Left ventricle myocardium inferior (tissue), 1 donor: ENCODE measurements at regions not wholly inside any gene's neighbourhood (a gene's known extent, or its start where the extent isn't known, plus 50 kb on each side); places are given as distances from the start of the nearest gene placed in this dataset.

Experiments used
- DNase-seq: peaks from one replicate; pipeline ENCODE4 v3.0.0-alpha.2; 2020
- H3K27ac ChIP-seq: fragments of 200-600 bp; replicated peaks from 2 replicates; pipeline ENCODE4 v1.8.0; 2021
- H3K27me3 ChIP-seq: fragments of 200-600 bp; 2 replicates; pipeline ENCODE4 v1.8.0; 2021; ENCODE audit warnings: low read depth
- H3K36me3 ChIP-seq: fragments of 200-600 bp; 2 replicates; pipeline ENCODE4 v1.8.0; 2021
- H3K4me1 ChIP-seq: fragments of 200-600 bp; 2 replicates; pipeline ENCODE4 v1.8.0; 2021
- H3K4me3 ChIP-seq: fragments of 200-600 bp; 2 replicates; pipeline ENCODE4 v1.8.0; 2021; ENCODE audit warnings: mild to moderate bottlenecking, moderate library complexity
- H3K9me3 ChIP-seq: fragments of 200-600 bp; replicated peaks from 2 replicates; pipeline ENCODE4 v1.8.0; 2021
- intact Hi-C: fragments of 100-400 bp; cut with micrococcal nuclease; formaldehyde crosslinking; loops from one replicate; pipeline ENCODE4 v1.11.0; 2022
- TF ChIP-seq, protein P1 (sequence below): fragments of 200-600 bp; IDR thresholded peaks from 2 replicates; pipeline ENCODE4 v1.8.0; 2021; ENCODE audit warnings: antibody characterized with exemption, mild to moderate bottlenecking, borderline replicate concordance
- donor health status: DM: no; HTN: yes; CAD: no; lungs with severe emphysema.

DNA sequence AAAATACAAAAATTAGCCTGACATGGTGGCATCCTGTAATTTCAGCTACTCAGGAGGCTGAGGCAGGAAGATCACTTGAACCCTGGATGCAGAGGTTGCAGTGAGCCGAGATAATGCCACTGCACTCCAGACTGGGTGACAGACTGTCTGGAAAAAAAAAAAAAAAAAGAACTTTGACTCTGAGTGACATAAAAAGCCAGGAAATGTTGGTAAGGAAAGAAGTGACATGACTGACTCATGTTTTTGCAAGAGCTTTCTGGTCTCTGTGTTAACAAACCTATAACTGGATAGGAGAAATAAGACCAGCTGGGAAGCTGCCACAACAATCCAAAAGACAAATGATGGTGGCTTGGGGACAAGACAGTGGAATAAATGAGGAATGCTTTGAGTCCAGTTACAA lies 272.1 kb downstream of the HINT1 start:
- intact Hi-C loops = no loop called here

DNA sequence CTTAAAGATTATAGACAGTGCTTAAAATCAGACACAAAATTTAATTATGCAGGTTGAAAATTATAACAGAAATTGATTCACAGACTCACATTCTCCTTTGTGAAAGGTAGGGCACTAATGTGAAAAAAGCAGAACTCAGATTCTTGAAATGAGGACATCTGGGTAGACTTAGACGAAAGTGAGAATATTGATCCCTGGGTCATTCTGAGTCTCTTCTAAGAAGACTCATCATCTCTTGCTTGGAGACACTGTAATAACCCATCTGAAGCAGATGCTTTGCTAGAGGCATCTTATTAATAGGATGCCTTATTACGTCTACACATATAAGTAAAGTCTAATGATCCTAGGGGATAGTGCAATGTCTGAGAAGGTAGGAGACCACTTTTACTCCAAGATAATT lies 274.4 kb downstream of the HINT1 start:
- DNase-seq = no peak
- Histone ChIP-seq H3K9me3 (peaks cover 15% of the 10 kb centered on the region), H3K4me3 (no peak overlapping the region), H3K27me3 (no peaks in the 10 kb centered on the region), H3K4me1 (no peaks in the 10 kb centered on the region), H3K36me3 (no peaks in the 10 kb centered on the region), H3K27ac (no peak overlapping the region)
- TF ChIP-seq, protein P1, sequence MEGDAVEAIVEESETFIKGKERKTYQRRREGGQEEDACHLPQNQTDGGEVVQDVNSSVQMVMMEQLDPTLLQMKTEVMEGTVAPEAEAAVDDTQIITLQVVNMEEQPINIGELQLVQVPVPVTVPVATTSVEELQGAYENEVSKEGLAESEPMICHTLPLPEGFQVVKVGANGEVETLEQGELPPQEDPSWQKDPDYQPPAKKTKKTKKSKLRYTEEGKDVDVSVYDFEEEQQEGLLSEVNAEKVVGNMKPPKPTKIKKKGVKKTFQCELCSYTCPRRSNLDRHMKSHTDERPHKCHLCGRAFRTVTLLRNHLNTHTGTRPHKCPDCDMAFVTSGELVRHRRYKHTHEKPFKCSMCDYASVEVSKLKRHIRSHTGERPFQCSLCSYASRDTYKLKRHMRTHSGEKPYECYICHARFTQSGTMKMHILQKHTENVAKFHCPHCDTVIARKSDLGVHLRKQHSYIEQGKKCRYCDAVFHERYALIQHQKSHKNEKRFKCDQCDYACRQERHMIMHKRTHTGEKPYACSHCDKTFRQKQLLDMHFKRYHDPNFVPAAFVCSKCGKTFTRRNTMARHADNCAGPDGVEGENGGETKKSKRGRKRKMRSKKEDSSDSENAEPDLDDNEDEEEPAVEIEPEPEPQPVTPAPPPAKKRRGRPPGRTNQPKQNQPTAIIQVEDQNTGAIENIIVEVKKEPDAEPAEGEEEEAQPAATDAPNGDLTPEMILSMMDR = no peak
- intact Hi-C loops = no loop called here

More for the DNA sequence above, 272.1 kb downstream of the HINT1 start:
- Histone ChIP-seq H3K36me3 (no peaks in the 10 kb centered on the region), H3K4me1 (no peaks in the 10 kb centered on the region), H3K4me3 (no peak overlapping the region), H3K9me3 (peaks cover 24% of the 10 kb centered on the region), H3K27me3 (no peaks in the 10 kb centered on the region), H3K27ac (no peak overlapping the region)
- TF ChIP-seq, protein P1 = no peak
- DNase-seq = no peak

DNA sequence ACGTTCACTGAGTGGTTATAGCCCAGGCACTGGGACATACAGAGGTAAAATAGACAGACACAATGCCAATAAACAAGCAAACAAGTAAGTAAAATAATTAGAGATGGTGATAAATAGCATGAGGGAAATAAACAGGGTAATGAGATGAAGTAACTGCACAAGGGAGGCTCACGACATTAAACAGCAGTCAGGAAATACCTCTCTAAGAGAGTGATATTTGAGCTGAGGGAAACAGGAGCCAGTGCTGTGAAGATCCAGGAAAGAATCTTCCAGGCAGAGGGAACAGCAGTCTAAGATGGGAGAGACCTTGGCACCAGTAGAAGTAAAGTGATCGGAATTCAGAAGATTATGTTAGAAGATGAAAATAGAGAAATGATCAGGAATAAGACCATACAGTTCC lies 279.4 kb downstream of the HINT1 start:
- Histone ChIP-seq H3K4me3 (no peak overlapping the region), H3K27me3 (no peaks in the 10 kb centered on the region), H3K9me3 (no peaks in the 10 kb centered on the region), H3K36me3 (no peaks in the 10 kb centered on the region), H3K27ac (no peak overlapping the region), H3K4me1 (no peaks in the 10 kb centered on the region)
- no peak for DNase-seq
- TF ChIP-seq, protein P1 = no peak
- intact Hi-C loops = no loop called here

DNA sequence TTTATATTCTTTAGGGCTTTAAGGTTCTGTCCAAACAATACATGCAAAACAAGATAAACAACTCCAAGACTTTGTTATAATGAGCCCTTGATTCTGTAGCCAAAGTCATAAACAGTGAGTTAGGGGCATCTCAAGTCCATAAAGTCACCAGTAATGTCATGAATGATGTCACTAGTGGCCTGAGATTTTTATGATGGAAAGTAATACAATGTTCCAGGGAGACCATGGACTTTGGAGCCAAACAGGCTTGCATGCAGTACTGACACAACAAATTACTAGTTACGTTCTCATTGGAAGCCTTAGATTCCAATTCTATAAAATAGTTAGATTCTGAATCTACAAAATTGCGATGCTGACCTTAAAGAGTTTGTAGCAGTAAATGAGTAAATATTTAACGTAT lies 280.0 kb downstream of the HINT1 start:
- Histone ChIP-seq H3K4me3 (no peak overlapping the region), H3K4me1 (no peaks in the 10 kb centered on the region), H3K36me3 (no peaks in the 10 kb centered on the region), H3K9me3 (no peaks in the 10 kb centered on the region), H3K27ac (no peak overlapping the region), H3K27me3 (no peaks in the 10 kb centered on the region)
- TF ChIP-seq, protein P1 = no peak
- intact Hi-C loops = no loop called here
- no peak for DNase-seq

DNA sequence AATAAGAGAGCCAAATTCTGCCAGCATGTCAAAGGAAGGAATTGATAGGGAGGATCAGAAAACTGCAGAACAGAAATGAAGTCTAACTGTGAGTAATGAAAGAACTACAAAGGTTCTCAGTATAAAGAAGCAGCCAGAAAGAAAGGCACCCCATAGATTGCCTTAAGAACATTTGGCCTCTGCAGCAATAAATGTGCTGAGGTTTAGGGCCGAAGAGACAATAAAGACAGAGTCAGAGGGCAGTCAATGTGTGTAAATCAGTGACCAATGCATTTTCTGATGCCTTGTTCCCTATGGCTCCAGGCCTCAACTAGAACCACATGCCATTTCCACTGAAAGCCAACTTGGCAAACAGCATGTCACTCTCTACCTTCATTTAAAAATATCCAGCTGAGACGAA lies 281.0 kb downstream of the HINT1 start:
- Histone ChIP-seq H3K4me3 (no peak overlapping the region), H3K4me1 (no peaks in the 10 kb centered on the region), H3K9me3 (no peaks in the 10 kb centered on the region), H3K36me3 (no peaks in the 10 kb centered on the region), H3K27ac (no peak overlapping the region), H3K27me3 (no peaks in the 10 kb centered on the region)
- intact Hi-C loops = no loop called here
- TF ChIP-seq, protein P1 = no peak
- no peak for DNase-seq

DNA sequence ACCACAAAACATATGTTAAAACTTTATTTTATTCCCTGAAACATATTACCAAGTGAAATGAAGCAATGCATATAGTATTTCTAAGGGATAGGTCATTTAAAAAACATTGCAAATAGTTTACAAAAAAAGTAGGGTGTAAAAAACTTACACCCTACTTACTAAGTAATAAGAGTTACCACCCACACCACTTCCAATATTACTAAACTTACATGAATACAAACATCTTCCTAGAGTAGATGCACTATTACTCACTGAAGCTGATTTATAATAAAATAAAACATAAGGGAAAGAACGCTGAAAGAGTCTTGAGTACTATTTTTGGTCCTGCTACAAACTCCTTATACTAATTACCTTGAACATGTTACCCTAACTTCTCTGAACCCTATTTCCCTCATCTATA lies 289.4 kb downstream of the HINT1 start:
- DNase-seq = no peak
- Histone ChIP-seq H3K4me1 (no peaks in the 10 kb centered on the region), H3K27me3 (no peaks in the 10 kb centered on the region), H3K4me3 (no peak overlapping the region), H3K27ac (no peak overlapping the region), H3K36me3 (no peaks in the 10 kb centered on the region), H3K9me3 (peaks cover 17% of the 10 kb centered on the region)
- intact Hi-C loops = no loop called here
- TF ChIP-seq, protein P1 = no peak
